HCT116 (cell line): ENCODE measurements at regions not wholly inside any gene's neighbourhood (a gene's known extent, or its start where the extent isn't known, plus 50 kb on each side); places are given as distances from the start of the nearest gene placed in this dataset.

ENCODE experiments used
- ATAC-seq: fragments of 200-7000 bp; cut with Tn5 transposase; 2 replicates; pipeline ENCODE4 v1.9.1; 2020; ENCODE audit warnings: mild to moderate bottlenecking, moderate library complexity
- BruUV-seq: library from RNA; stranded (reverse); fragments of 400-500 nt; replicated peaks from 2 replicates; lab custom pipeline; 2021; lab: Mats Ljungman, UMichigan
- CTCF ChIA-PET: fragments of 300-600 bp; sonication (Branson Sonifier 250); formaldehyde crosslinking; loops from one replicate; lab custom pipeline; 2021; ENCODE audit warnings: antibody characterized with exemption; lab: Charles Lee
- POLR2A ChIA-PET: fragments of 300-600, 350-600 bp; sonication (Branson Sonifier 250); formaldehyde crosslinking; loops from one replicate; lab custom pipeline; 2021; ENCODE audit warnings: antibody characterized with exemption; lab: Charles Lee
- RAD21 ChIA-PET, 2 experiments: fragments of 300-600 bp; sonication (Branson Sonifier 250); formaldehyde crosslinking; loops; one replicate each; lab custom pipeline; 2023; ENCODE audit warnings: low total read pairs in 2 of 2; ENCODE audit not compliant: uncharacterized antibody in 2 of 2, unreplicated experiment in 2 of 2, low non-redundant PET in 1 of 2; lab: Charles Lee
- DNase-seq: peaks from one replicate; pipeline ENCODE4 v3.0.0-alpha.2; 2010; ENCODE audit warnings: low read depth, low spot score
- H2AFZ ChIP-seq: fragments of 200-600 bp; shearing (Covaris generic), sonication (generic); 2 replicates; pipeline ENCODE4 v1.6.1; 2017; ENCODE audit warnings: low read depth, mixed run types, mixed read lengths, antibody characterized with exemption, low read length; ENCODE audit not compliant: poor library complexity, severe bottlenecking
- H3K27ac ChIP-seq: 2 replicates; pipeline ENCODE4 v1.5.1; 2012; ENCODE audit warnings: low read depth, low read length
- H3K27me3 ChIP-seq: fragments of 200-600 bp; sonication (generic); 2 replicates; pipeline ENCODE4 v1.6.1; 2016; ENCODE audit warnings: mixed run types, low read length, mixed read lengths; ENCODE audit not compliant: insufficient read depth
- H3K36me3 ChIP-seq, 2 experiments: fragments of 200-500 bp in 1 of 2; fragments of 200-600 bp in 1 of 2; sonication (Bioruptor generic) in 1 of 2; sonication (generic) in 1 of 2; 2 replicates each; pipeline versions ENCODE4 v1.5.1 to v1.6.1; 2014 to 2016; ENCODE audit warnings: low read length in 2 of 2, inconsistent platforms in 1 of 2, mixed read lengths in 1 of 2, mixed run types in 1 of 2; ENCODE audit not compliant: insufficient read depth in 2 of 2, control insufficient read depth in 1 of 2
- H3K4me1 ChIP-seq, 2 experiments: fragments of 200-600 bp in 1 of 2; sonication (generic) in 1 of 2; 2 replicates each; pipeline versions ENCODE4 v1.5.1 to v1.6.1; 2012 to 2017; ENCODE audit warnings: low read length in 2 of 2, inconsistent platforms in 1 of 2, mild to moderate bottlenecking in 1 of 2, mixed read lengths in 1 of 2, mixed run types in 1 of 2, moderate library complexity in 1 of 2; ENCODE audit not compliant: insufficient read depth in 2 of 2, control insufficient read depth in 1 of 2
- H3K4me2 ChIP-seq: fragments of 200-600 bp; sonication (generic); 2 replicates; pipeline ENCODE4 v1.6.1; 2017; ENCODE audit warnings: mixed run types, low read length, mixed read lengths
- H3K4me3 ChIP-seq, 2 experiments: fragments of 200-600 bp in 1 of 2; sonication (generic) in 1 of 2; replicated peaks in 1 of 2; 2 replicates each; pipeline ENCODE4 v1.5.1; 2011 to 2016; ENCODE audit warnings: low read length in 2 of 2, control low read depth in 1 of 2, low read depth in 1 of 2, mild to moderate bottlenecking in 1 of 2, mixed read lengths in 1 of 2, mixed run types in 1 of 2
- H3K79me2 ChIP-seq: fragments of 200-600 bp; sonication (generic); 2 replicates; pipeline ENCODE4 v1.6.1; 2017; ENCODE audit warnings: mild to moderate bottlenecking, mixed run types, low read length, moderate library complexity, mixed read lengths; ENCODE audit not compliant: insufficient read depth
- H3K9ac ChIP-seq: fragments of 200-600 bp; sonication (generic); 2 replicates; pipeline ENCODE4 v1.6.1; 2016; ENCODE audit warnings: low read length, mixed read lengths
- H3K9me2 ChIP-seq: fragments of 200-600 bp; sonication (generic), shearing (Covaris generic); 2 replicates; pipeline ENCODE4 v1.6.1; 2017; ENCODE audit warnings: mixed run types, mild to moderate bottlenecking, moderate library complexity; ENCODE audit not compliant: insufficient read depth
- H3K9me3 ChIP-seq, 2 experiments: fragments of 200-500 bp in 1 of 2; fragments of 200-600 bp in 1 of 2; sonication (Bioruptor generic) in 1 of 2; sonication (generic) in 1 of 2; 2 replicates each; pipeline ENCODE4 v1.6.1; 2014 to 2017; ENCODE audit warnings: low read length in 2 of 2, mixed read lengths in 2 of 2, inconsistent platforms in 1 of 2, low read depth in 1 of 2, mild to moderate bottlenecking in 1 of 2, mixed run types in 1 of 2, moderate library complexity in 1 of 2; ENCODE audit not compliant: control insufficient read depth in 1 of 2, insufficient read depth in 1 of 2
- H4K20me1 ChIP-seq: fragments of 200-600 bp; sonication (generic), shearing (Covaris generic); 2 replicates; pipeline ENCODE4 v1.6.1; 2017; ENCODE audit warnings: mixed run types, mild to moderate bottlenecking, moderate library complexity; ENCODE audit not compliant: insufficient read depth
- CBX3 ChIP-seq: IDR thresholded peaks from 2 replicates; pipeline ENCODE4 v1.6.1; 2012; ENCODE audit warnings: low read depth
- CEBPB ChIP-seq: IDR thresholded peaks from 2 replicates; pipeline ENCODE4 v1.6.1; 2012; ENCODE audit warnings: low read depth
- EGR1 ChIP-seq: IDR thresholded peaks from 2 replicates; pipeline ENCODE4 v1.6.1; 2012; ENCODE audit warnings: low read depth
- EZH2 ChIP-seq: fragments of 200-600 bp; sonication (generic); IDR thresholded peaks from 2 replicates; pipeline ENCODE4 v1.6.1; 2017; ENCODE audit warnings: antibody characterized with exemption, mixed run types
- EZH2phosphoT487 ChIP-seq: fragments of 200-600 bp; IDR thresholded peaks from 2 replicates; pipeline ENCODE4 v1.6.1; 2018; ENCODE audit warnings: antibody characterized with exemption, borderline replicate concordance
- FOSL1 ChIP-seq: IDR thresholded peaks from 2 replicates; pipeline ENCODE4 v1.6.1; 2012; ENCODE audit warnings: low read depth
- JUND ChIP-seq: IDR thresholded peaks from 2 replicates; pipeline ENCODE4 v1.6.1; 2012
- POLR2AphosphoS5 ChIP-seq: IDR thresholded peaks from 2 replicates; pipeline ENCODE4 v1.6.1; 2011; ENCODE audit warnings: mild to moderate bottlenecking, low read depth, low read length, moderate library complexity
- RAD21 ChIP-seq: IDR thresholded peaks from 2 replicates; pipeline ENCODE4 v1.6.1; 2012; ENCODE audit warnings: low read depth, mild to moderate bottlenecking
- SIN3A ChIP-seq: IDR thresholded peaks from 2 replicates; pipeline ENCODE4 v1.6.1; 2012; ENCODE audit warnings: low read depth
- SRF ChIP-seq: IDR thresholded peaks from 2 replicates; pipeline ENCODE4 v1.6.1; 2012; ENCODE audit warnings: low read depth
- TCF7L2 ChIP-seq: IDR thresholded peaks from 2 replicates; pipeline ENCODE4 v1.7.0; 2011; ENCODE audit warnings: borderline replicate concordance, inconsistent platforms; ENCODE audit not compliant: insufficient read depth, insufficient read length; ENCODE audit errors: extremely low read depth
- ZFX ChIP-seq: fragments of 450-650 bp; IDR thresholded peaks from 2 replicates; pipeline ENCODE4 v1.6.1; 2017
- ZNF274 ChIP-seq: fragments of 200-500 bp; sonication (Bioruptor generic); IDR thresholded peaks from 2 replicates; pipeline ENCODE4 v1.6.1; 2014; ENCODE audit warnings: mild to moderate bottlenecking, low read depth, low read length, inconsistent platforms
- intact Hi-C: fragments of 100-400 bp; cut with micrococcal nuclease; formaldehyde crosslinking; loops from 2 replicates; pipeline ENCODE4 v1.10.0; 2022
- TF ChIP-seq, protein P1 (sequence below): IDR thresholded peaks from 2 replicates; pipeline ENCODE4 v1.6.1; 2012
- TF ChIP-seq, protein P2 (sequence below), 3 experiments: fragments of 200-600 bp in 1 of 3; sonication (generic) in 1 of 3; IDR thresholded peaks in 2 of 3; conservative IDR thresholded peaks in 1 of 3; 2 replicates each; pipeline ENCODE4 v1.5.1; 2012 to 2017; ENCODE audit warnings: low read depth in 2 of 3, low read length in 2 of 3, antibody characterized with exemption in 1 of 3, borderline replicate concordance in 1 of 3, control low read depth in 1 of 3, mild to moderate bottlenecking in 1 of 3, mixed read lengths in 1 of 3, mixed run types in 1 of 3, moderate library complexity in 1 of 3; ENCODE audit not compliant: insufficient read depth in 1 of 3
- TF ChIP-seq, protein P3 (sequence below): IDR thresholded peaks from 2 replicates; pipeline ENCODE4 v1.6.1; 2012; ENCODE audit warnings: low read depth
- TF ChIP-seq, protein P4 (sequence below): IDR thresholded peaks from 2 replicates; pipeline ENCODE4 v1.6.1; 2011; ENCODE audit warnings: mild to moderate bottlenecking, low read length, moderate library complexity; ENCODE audit not compliant: insufficient replicate concordance; ENCODE audit errors: extremely low read depth
- TF ChIP-seq, protein P5 (sequence below): IDR thresholded peaks from 2 replicates; pipeline ENCODE4 v1.6.1; 2012

DNA sequence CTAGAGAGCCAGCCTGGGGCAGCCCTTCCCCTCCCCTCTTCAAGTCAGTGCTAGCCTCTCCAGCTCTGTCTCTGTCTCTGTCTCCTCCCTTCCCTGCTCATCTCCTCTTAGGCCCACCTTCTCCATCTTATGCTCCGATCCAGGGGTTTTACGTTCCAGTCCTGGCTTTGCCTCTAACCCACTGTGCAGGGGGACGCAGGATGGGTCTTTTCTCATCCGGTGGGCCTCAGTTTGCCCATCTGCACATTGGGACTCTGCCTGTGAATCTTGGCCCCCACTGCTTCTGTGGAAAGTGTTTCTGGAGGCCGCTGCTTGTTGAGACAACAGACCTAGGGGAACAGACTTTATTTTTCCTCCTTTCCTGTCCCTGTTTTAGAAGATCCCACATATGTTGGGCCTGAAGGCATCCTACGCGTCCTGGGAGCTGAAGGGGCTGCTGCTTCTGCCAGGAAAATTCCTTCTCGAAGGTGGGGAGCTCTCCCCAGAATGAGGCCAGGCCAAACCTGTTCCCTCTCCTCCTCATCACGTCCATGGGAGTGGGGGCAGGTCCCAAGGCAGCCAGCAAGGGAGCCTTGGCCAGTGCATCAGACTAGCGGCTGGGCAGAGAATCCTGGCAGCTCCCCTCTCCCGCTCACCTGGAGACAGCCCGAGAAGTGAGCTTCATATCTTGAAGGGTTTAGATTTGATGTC is 99.5 kb upstream of the CSF3R start:
- Histone ChIP-seq H3K9me2 (no peaks in the 10 kb centered on the region), H3K27ac (no peak overlapping the region), H3K4me2 (peak overlapping the region; percentile 3; the same call in 1 of the 2 replicates), H4K20me1 (no peaks in the 10 kb centered on the region), H3K79me2 (no peaks in the 10 kb centered on the region), H3K27me3 (no peaks in the 10 kb centered on the region), H3K4me3 (no peak overlapping the region), H2AFZ (peak overlapping the region; percentile 32), H3K36me3 (no peaks in the 10 kb centered on the region), H3K9me3 (no peaks in the 10 kb centered on the region), H3K4me1 (peaks cover 0 to 5% of the 10 kb centered on the region in 2 experiments; a peak in 1 of 4 replicates), H3K9ac (no peak overlapping the region)
- ChIA-PET RAD21 (no interaction called here), POLR2A (no interaction called here), CTCF (interaction anchor here (1.0 to 1.6 kb wide), 3 partner anchors 10 to 40 kb away, joined by 3 to 5 read pairs (median 4); no protein-coding TSS in a partner anchor)
- 0 out of 2 replicates have a peak, but pooled peaks have one; percentile 31 for ATAC-seq
- no TSS peak for BruUV-seq
- TF ChIP-seq ZFX = no peak
- TF ChIP-seq, protein P1, sequence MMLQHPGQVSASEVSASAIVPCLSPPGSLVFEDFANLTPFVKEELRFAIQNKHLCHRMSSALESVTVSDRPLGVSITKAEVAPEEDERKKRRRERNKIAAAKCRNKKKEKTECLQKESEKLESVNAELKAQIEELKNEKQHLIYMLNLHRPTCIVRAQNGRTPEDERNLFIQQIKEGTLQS = no peak
- no peak for TF ChIP-seq SRF
- TF ChIP-seq FOSL1 = no peak
- no peak for TF ChIP-seq CEBPB
- no peak for TF ChIP-seq TCF7L2
- TF ChIP-seq RAD21 = no peak
- TF ChIP-seq POLR2AphosphoS5 = no peak
- TF ChIP-seq, protein P2, sequence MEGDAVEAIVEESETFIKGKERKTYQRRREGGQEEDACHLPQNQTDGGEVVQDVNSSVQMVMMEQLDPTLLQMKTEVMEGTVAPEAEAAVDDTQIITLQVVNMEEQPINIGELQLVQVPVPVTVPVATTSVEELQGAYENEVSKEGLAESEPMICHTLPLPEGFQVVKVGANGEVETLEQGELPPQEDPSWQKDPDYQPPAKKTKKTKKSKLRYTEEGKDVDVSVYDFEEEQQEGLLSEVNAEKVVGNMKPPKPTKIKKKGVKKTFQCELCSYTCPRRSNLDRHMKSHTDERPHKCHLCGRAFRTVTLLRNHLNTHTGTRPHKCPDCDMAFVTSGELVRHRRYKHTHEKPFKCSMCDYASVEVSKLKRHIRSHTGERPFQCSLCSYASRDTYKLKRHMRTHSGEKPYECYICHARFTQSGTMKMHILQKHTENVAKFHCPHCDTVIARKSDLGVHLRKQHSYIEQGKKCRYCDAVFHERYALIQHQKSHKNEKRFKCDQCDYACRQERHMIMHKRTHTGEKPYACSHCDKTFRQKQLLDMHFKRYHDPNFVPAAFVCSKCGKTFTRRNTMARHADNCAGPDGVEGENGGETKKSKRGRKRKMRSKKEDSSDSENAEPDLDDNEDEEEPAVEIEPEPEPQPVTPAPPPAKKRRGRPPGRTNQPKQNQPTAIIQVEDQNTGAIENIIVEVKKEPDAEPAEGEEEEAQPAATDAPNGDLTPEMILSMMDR (IDR thresholded peaks at IDR 0.05 in 2 of 3, conservative IDR thresholded peaks at IDR 0.05 in 1 of 3; ENCODE audit: borderline replicate concordance in 1 of 3, insufficient read depth in 1 of 3, low read depth in 2 of 3, low read length in 2 of 3) = no peak
- no peak for TF ChIP-seq EZH2
- no peak for TF ChIP-seq SIN3A
- no peak for TF ChIP-seq CBX3
- TF ChIP-seq, protein P3, sequence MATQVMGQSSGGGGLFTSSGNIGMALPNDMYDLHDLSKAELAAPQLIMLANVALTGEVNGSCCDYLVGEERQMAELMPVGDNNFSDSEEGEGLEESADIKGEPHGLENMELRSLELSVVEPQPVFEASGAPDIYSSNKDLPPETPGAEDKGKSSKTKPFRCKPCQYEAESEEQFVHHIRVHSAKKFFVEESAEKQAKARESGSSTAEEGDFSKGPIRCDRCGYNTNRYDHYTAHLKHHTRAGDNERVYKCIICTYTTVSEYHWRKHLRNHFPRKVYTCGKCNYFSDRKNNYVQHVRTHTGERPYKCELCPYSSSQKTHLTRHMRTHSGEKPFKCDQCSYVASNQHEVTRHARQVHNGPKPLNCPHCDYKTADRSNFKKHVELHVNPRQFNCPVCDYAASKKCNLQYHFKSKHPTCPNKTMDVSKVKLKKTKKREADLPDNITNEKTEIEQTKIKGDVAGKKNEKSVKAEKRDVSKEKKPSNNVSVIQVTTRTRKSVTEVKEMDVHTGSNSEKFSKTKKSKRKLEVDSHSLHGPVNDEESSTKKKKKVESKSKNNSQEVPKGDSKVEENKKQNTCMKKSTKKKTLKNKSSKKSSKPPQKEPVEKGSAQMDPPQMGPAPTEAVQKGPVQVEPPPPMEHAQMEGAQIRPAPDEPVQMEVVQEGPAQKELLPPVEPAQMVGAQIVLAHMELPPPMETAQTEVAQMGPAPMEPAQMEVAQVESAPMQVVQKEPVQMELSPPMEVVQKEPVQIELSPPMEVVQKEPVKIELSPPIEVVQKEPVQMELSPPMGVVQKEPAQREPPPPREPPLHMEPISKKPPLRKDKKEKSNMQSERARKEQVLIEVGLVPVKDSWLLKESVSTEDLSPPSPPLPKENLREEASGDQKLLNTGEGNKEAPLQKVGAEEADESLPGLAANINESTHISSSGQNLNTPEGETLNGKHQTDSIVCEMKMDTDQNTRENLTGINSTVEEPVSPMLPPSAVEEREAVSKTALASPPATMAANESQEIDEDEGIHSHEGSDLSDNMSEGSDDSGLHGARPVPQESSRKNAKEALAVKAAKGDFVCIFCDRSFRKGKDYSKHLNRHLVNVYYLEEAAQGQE = no peak
- TF ChIP-seq, protein P4, sequence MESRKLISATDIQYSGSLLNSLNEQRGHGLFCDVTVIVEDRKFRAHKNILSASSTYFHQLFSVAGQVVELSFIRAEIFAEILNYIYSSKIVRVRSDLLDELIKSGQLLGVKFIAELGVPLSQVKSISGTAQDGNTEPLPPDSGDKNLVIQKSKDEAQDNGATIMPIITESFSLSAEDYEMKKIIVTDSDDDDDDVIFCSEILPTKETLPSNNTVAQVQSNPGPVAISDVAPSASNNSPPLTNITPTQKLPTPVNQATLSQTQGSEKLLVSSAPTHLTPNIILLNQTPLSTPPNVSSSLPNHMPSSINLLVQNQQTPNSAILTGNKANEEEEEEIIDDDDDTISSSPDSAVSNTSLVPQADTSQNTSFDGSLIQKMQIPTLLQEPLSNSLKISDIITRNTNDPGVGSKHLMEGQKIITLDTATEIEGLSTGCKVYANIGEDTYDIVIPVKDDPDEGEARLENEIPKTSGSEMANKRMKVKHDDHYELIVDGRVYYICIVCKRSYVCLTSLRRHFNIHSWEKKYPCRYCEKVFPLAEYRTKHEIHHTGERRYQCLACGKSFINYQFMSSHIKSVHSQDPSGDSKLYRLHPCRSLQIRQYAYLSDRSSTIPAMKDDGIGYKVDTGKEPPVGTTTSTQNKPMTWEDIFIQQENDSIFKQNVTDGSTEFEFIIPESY = no peak
- no peak for TF ChIP-seq ZNF274
- TF ChIP-seq, protein P5, sequence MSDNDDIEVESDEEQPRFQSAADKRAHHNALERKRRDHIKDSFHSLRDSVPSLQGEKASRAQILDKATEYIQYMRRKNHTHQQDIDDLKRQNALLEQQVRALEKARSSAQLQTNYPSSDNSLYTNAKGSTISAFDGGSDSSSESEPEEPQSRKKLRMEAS = no peak
- TF ChIP-seq EGR1 = no peak
- TF ChIP-seq JUND = no peak
- TF ChIP-seq EZH2phosphoT487 = no peak
- DNase-seq = no peak
- intact Hi-C loops = no loop called here
